IMR-90 (cell line): ENCODE measurements at regions not wholly inside any gene's neighbourhood (a gene's known extent, or its start where the extent isn't known, plus 50 kb on each side); places are given as distances from the start of the nearest gene placed in this dataset.

Experiments
- ATAC-seq: fragments of 200-7000 bp; cut with Tn5 transposase; 2 replicates; pipeline ENCODE4 v1.9.1; 2020; ENCODE audit warnings: low read depth, mild to moderate bottlenecking, moderate library complexity
- BruUV-seq: library from RNA; stranded (reverse); fragments of 400-500 nt; replicated peaks from 2 replicates; lab custom pipeline; 2021; lab: Mats Ljungman, UMichigan
- CTCF ChIA-PET: fragments of 300-600 bp; formaldehyde crosslinking; extraction: SDS; loops from one replicate; lab custom pipeline; 2021; ENCODE audit warnings: antibody characterized with exemption; lab: Yijun Ruan, JAX
- POLR2A ChIA-PET: fragments of 300-600 bp; sonication (Branson Sonifier 250); formaldehyde crosslinking; loops from one replicate; lab custom pipeline; 2022; ENCODE audit warnings: antibody characterized with exemption; ENCODE audit not compliant: unreplicated experiment; lab: Charles Lee
- DNase-seq: peaks from one replicate; pipeline ENCODE4 v3.0.0; 2013
- H2AFZ ChIP-seq: replicated peaks from 2 replicates; pipeline ENCODE3; 2013; ENCODE audit warnings: low read length, mild to moderate bottlenecking; ENCODE audit not compliant: poor library complexity
- H2AK5ac ChIP-seq: 2 replicates; pipeline ENCODE4 v1.6.1; 2013; ENCODE audit warnings: low read depth, low read length, inconsistent platforms
- H2AK9ac ChIP-seq: replicated peaks from 2 replicates; pipeline ENCODE3; 2013; ENCODE audit warnings: mild to moderate bottlenecking, low read depth, low read length, moderate library complexity; ENCODE audit not compliant: poor library complexity
- H2BK120ac ChIP-seq: 2 replicates; pipeline ENCODE4 v1.6.1; 2013; ENCODE audit warnings: low read depth, low read length, inconsistent platforms
- H2BK15ac ChIP-seq: 3 replicates; pipeline ENCODE4 v1.6.1; 2013; ENCODE audit warnings: low read depth, low read length, inconsistent platforms
- H2BK20ac ChIP-seq: 2 replicates; pipeline ENCODE4 v1.6.1; 2013; ENCODE audit warnings: low read depth, mild to moderate bottlenecking, inconsistent platforms, low read length, moderate library complexity
- H2BK5ac ChIP-seq: 2 replicates; pipeline ENCODE4 v1.6.1; 2013; ENCODE audit warnings: mild to moderate bottlenecking, low read depth, low read length, inconsistent platforms; ENCODE audit not compliant: poor library complexity, severe bottlenecking
- H3K14ac ChIP-seq: replicated peaks from 2 replicates; pipeline ENCODE4 v1.6.1; 2013; ENCODE audit warnings: low read depth, low read length, inconsistent platforms
- H3K18ac ChIP-seq: 2 replicates; pipeline ENCODE4 v1.6.1; 2013; ENCODE audit warnings: low read depth, low read length, control low read depth
- H3K23ac ChIP-seq: 2 replicates; pipeline ENCODE4 v1.6.1; 2013; ENCODE audit warnings: low read depth, low read length, inconsistent platforms
- H3K27ac ChIP-seq: 2 replicates; pipeline ENCODE4 v1.5.1; 2013; ENCODE audit warnings: mild to moderate bottlenecking, control low read depth, low read length; ENCODE audit not compliant: insufficient read depth
- H3K27me3 ChIP-seq: 2 replicates; pipeline ENCODE4 v1.6.1; 2013; ENCODE audit warnings: low read length; ENCODE audit not compliant: control insufficient read depth, insufficient read depth
- H3K36me3 ChIP-seq: 2 replicates; pipeline ENCODE4 v1.6.1; 2013; ENCODE audit warnings: low read length, mixed read lengths; ENCODE audit not compliant: control insufficient read depth, insufficient read depth
- H3K4ac ChIP-seq: 2 replicates; pipeline ENCODE4 v1.6.1; 2013; ENCODE audit warnings: low read depth, low read length, inconsistent platforms
- H3K4me1 ChIP-seq: 2 replicates; pipeline ENCODE4 v1.6.1; 2013; ENCODE audit warnings: low read length, mixed read lengths; ENCODE audit not compliant: control insufficient read depth, insufficient read depth
- H3K4me2 ChIP-seq: 2 replicates; pipeline ENCODE4 v1.6.1; 2013; ENCODE audit warnings: low read depth, mild to moderate bottlenecking, control low read depth, low read length, moderate library complexity
- H3K4me3 ChIP-seq: 2 replicates; pipeline ENCODE4 v1.5.1; 2013; ENCODE audit warnings: low read depth, mild to moderate bottlenecking, control low read depth, low read length, moderate library complexity; ENCODE audit not compliant: insufficient read depth
- H3K56ac ChIP-seq: 2 replicates; pipeline ENCODE4 v1.6.1; 2013; ENCODE audit warnings: low read length, inconsistent platforms; ENCODE audit not compliant: insufficient read depth; ENCODE audit errors: extremely low read depth
- H3K79me1 ChIP-seq, 2 experiments: 2 replicates each; pipeline ENCODE4 v1.6.1; 2013; ENCODE audit warnings: low read length in 2 of 2, inconsistent platforms in 1 of 2, low read depth in 1 of 2
- H3K9ac ChIP-seq: 2 replicates; pipeline ENCODE4 v1.6.1; 2013; ENCODE audit warnings: low read depth, low read length, control low read depth
- H3K9me1 ChIP-seq: 2 replicates; pipeline ENCODE4 v1.6.1; 2013; ENCODE audit warnings: low read length, inconsistent platforms; ENCODE audit not compliant: insufficient read depth
- H3K9me3 ChIP-seq: 2 replicates; pipeline ENCODE4 v1.6.1; 2013; ENCODE audit warnings: low read length; ENCODE audit not compliant: control insufficient read depth, insufficient read depth
- H4K20me1 ChIP-seq: 2 replicates; pipeline ENCODE4 v1.6.1; 2013; ENCODE audit warnings: low read length, inconsistent platforms; ENCODE audit not compliant: insufficient read depth
- H4K5ac ChIP-seq: 2 replicates; pipeline ENCODE4 v1.6.1; 2013; ENCODE audit warnings: mild to moderate bottlenecking, low read depth, low read length, control low read depth
- H4K8ac ChIP-seq, 2 experiments: 2 replicates each; pipeline ENCODE4 v1.6.1; 2013; ENCODE audit warnings: low read depth in 2 of 2, low read length in 2 of 2, control low read depth in 1 of 2, inconsistent platforms in 1 of 2
- H4K91ac ChIP-seq: 2 replicates; pipeline ENCODE4 v1.6.1; 2013; ENCODE audit warnings: low read depth, low read length, inconsistent platforms; ENCODE audit not compliant: insufficient read depth
- BHLHE40 ChIP-seq: fragments of 150-350 bp; IDR thresholded peaks from 2 replicates; pipeline ENCODE4 v1.6.1; 2016; ENCODE audit warnings: mild to moderate bottlenecking, low read depth, low read length
- CEBPB ChIP-seq: IDR thresholded peaks from 2 replicates; pipeline ENCODE4 v1.6.1; 2012; ENCODE audit warnings: low read depth, low read length, improper control_type of control experiment
- CHD1 ChIP-seq: IDR thresholded peaks from 2 replicates; pipeline ENCODE4 v1.6.1; 2012; ENCODE audit warnings: low read depth, low read length, improper control_type of control experiment
- FOS ChIP-seq: fragments of 150-350 bp; IDR thresholded peaks from 2 replicates; pipeline ENCODE4 v1.6.1; 2016; ENCODE audit warnings: low read depth, low read length
- MAFK ChIP-seq: IDR thresholded peaks from 2 replicates; pipeline ENCODE4 v1.6.1; 2012; ENCODE audit warnings: low read depth, low read length, improper control_type of control experiment
- MAZ ChIP-seq: IDR thresholded peaks from 2 replicates; pipeline ENCODE4 v1.6.1; 2012; ENCODE audit warnings: low read depth, mild to moderate bottlenecking, low read length, improper control_type of control experiment, moderate library complexity, borderline replicate concordance
- MXI1 ChIP-seq: IDR thresholded peaks from 2 replicates; pipeline ENCODE4 v1.6.1; 2012; ENCODE audit warnings: low read depth, mild to moderate bottlenecking, low read length, moderate library complexity, borderline replicate concordance
- NFE2L2 ChIP-seq: fragments of 150-350 bp; IDR thresholded peaks from 2 replicates; pipeline ENCODE4 v1.6.1; 2016; ENCODE audit warnings: low read depth, mild to moderate bottlenecking, low read length
- POLR2A ChIP-seq: IDR thresholded peaks from 2 replicates; pipeline ENCODE4 v1.6.1; 2012; ENCODE audit warnings: mild to moderate bottlenecking, low read depth, low read length
- RAD21 ChIP-seq: IDR thresholded peaks from 2 replicates; pipeline ENCODE4 v1.6.1; 2012; ENCODE audit warnings: low read length, improper control_type of control experiment
- RCOR1 ChIP-seq: IDR thresholded peaks from 2 replicates; pipeline ENCODE4 v1.6.1; 2012; ENCODE audit warnings: mild to moderate bottlenecking, low read length, improper control_type of control experiment; ENCODE audit not compliant: insufficient replicate concordance
- RFX5 ChIP-seq: IDR thresholded peaks from 2 replicates; pipeline ENCODE4 v1.8.0; 2012; ENCODE audit warnings: low read depth, mild to moderate bottlenecking, low read length, moderate library complexity
- SMC3 ChIP-seq: fragments of 150-350 bp; IDR thresholded peaks from 2 replicates; pipeline ENCODE4 v1.6.1; 2016; ENCODE audit warnings: low read depth, mild to moderate bottlenecking, antibody characterized with exemption, low read length, moderate library complexity
- USF2 ChIP-seq: fragments of 150-350 bp; IDR thresholded peaks from 2 replicates; pipeline ENCODE4 v1.6.1; 2017; ENCODE audit warnings: mild to moderate bottlenecking, antibody characterized with exemption, low read length, low read depth
- WGBS, 2 experiments: methylation state at CpG; one replicate each; pipeline versions ENCODE4 v1.1.5 to v1.1.7; 2013; ENCODE audit warnings: missing lambda C conversion rate in 2 of 2; ENCODE audit not compliant: insufficient read length in 1 of 2; ENCODE audit errors: extremely low coverage in 2 of 2; 5-methylcytosine and 5-hydroxymethylcytosine counted together
- dilution Hi-C: fragments of 300-500 bp; cut with HindIII; formaldehyde crosslinking; loops from one replicate; pipeline ENCODE4 v1.14.3; 2018; ENCODE audit warnings: low sequenced_read_pairs; ENCODE audit not compliant: unreplicated experiment
- in situ Hi-C: fragments of 300-500 bp; cut with MboI; formaldehyde crosslinking; loops from 3 replicates; pipeline ENCODE4 v1.14.3; 2019; ENCODE audit warnings: low sequenced_read_pairs, inconsistent platforms, mixed read lengths
- intact Hi-C: fragments of 100-400 bp; cut with micrococcal nuclease; formaldehyde crosslinking; loops from 2 replicates; pipeline ENCODE4 v1.10.0; 2022
- TF ChIP-seq, protein P1 (sequence below): fragments of 150-350 bp; IDR thresholded peaks from 2 replicates; pipeline ENCODE4 v1.6.1; 2016; ENCODE audit warnings: low read depth, mild to moderate bottlenecking, low read length, moderate library complexity, borderline replicate concordance
- TF ChIP-seq, protein P2 (sequence below): conservative IDR thresholded peaks from 2 replicates; pipeline ENCODE4 v1.5.1; 2012; ENCODE audit warnings: mild to moderate bottlenecking, low read depth, low read length, improper control_type of control experiment

- no peak for TF ChIP-seq CEBPB
- TF ChIP-seq MXI1 = no peak
- TF ChIP-seq RFX5 = no peak
- no peak for TF ChIP-seq POLR2A
- TF ChIP-seq BHLHE40 = no peak
- TF ChIP-seq RAD21 = no peak
- no peak for TF ChIP-seq MAFK
- TF ChIP-seq NFE2L2 = no peak
- TF ChIP-seq, protein P1, sequence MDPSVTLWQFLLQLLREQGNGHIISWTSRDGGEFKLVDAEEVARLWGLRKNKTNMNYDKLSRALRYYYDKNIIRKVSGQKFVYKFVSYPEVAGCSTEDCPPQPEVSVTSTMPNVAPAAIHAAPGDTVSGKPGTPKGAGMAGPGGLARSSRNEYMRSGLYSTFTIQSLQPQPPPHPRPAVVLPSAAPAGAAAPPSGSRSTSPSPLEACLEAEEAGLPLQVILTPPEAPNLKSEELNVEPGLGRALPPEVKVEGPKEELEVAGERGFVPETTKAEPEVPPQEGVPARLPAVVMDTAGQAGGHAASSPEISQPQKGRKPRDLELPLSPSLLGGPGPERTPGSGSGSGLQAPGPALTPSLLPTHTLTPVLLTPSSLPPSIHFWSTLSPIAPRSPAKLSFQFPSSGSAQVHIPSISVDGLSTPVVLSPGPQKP = no peak
- no peak for TF ChIP-seq CHD1
- TF ChIP-seq, protein P2, sequence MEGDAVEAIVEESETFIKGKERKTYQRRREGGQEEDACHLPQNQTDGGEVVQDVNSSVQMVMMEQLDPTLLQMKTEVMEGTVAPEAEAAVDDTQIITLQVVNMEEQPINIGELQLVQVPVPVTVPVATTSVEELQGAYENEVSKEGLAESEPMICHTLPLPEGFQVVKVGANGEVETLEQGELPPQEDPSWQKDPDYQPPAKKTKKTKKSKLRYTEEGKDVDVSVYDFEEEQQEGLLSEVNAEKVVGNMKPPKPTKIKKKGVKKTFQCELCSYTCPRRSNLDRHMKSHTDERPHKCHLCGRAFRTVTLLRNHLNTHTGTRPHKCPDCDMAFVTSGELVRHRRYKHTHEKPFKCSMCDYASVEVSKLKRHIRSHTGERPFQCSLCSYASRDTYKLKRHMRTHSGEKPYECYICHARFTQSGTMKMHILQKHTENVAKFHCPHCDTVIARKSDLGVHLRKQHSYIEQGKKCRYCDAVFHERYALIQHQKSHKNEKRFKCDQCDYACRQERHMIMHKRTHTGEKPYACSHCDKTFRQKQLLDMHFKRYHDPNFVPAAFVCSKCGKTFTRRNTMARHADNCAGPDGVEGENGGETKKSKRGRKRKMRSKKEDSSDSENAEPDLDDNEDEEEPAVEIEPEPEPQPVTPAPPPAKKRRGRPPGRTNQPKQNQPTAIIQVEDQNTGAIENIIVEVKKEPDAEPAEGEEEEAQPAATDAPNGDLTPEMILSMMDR = no peak
- no peak for TF ChIP-seq RCOR1
- no peak for TF ChIP-seq USF2
- TF ChIP-seq FOS = no peak
- no peak for TF ChIP-seq SMC3
- no peak for TF ChIP-seq MAZ
- Histone ChIP-seq H3K4me1 (no peaks in the 10 kb centered on the region), H2AFZ (no peak overlapping the region), H3K18ac (no peak overlapping the region), H3K4me2 (no peak overlapping the region), H2BK20ac (no peak overlapping the region), H4K5ac (no peak overlapping the region), H2AK5ac (no peak overlapping the region), H3K9me3 (no peaks in the 10 kb centered on the region), H2BK120ac (no peak overlapping the region), H3K36me3 (no peaks in the 10 kb centered on the region), H2BK5ac (no peak overlapping the region), H2AK9ac (no peak overlapping the region), H3K9me1 (no peaks in the 10 kb centered on the region), H3K4me3 (no peak overlapping the region), H3K9ac (no peak overlapping the region), H3K56ac (no peak overlapping the region), H3K23ac (no peak overlapping the region), H3K4ac (no peak overlapping the region), H3K14ac (no peak overlapping the region), H4K91ac (no peak overlapping the region), H4K8ac (no peak overlapping the region), H2BK15ac (no peak overlapping the region), H3K79me1 (no peaks in the 10 kb centered on the region), H3K27ac (no peak overlapping the region), H3K27me3 (no peaks in the 10 kb centered on the region), H4K20me1 (no peaks in the 10 kb centered on the region)
- dilution Hi-C loops (no loop called here), intact Hi-C loops (no loop called here), in situ Hi-C loops (no loop called here)
- no peak for ATAC-seq
- ChIA-PET POLR2A (no interaction called here), CTCF (no interaction called here)
- no peak for DNase-seq
- 47% methylated on average over 3 of the region's 5 CpGs; no CpG with 5 or more reads in 1 of the 2 experiments for WGBS, 2 experiments
- no TSS peak for BruUV-seq
Observed at GRCh38 chr12:111110556-111110955, 190.2 kb upstream of the MYL2 start.
